Liver (tissue), 8 donors: ENCODE measurements at regions not wholly inside any gene's neighbourhood (a gene's known extent, or its start where the extent isn't known, plus 50 kb on each side); places are given as distances from the start of the nearest gene placed in this dataset.
A peak's percentile ranks its signal among the peaks of the same experiment; 100 is the strongest.

Experiments used
- DNase-seq: peaks from one replicate; pipeline ENCODE4 v3.0.0-alpha.2; 2017; ENCODE audit warnings: low spot score
- H3K27ac ChIP-seq, 2 donors: one replicate each; pipeline ENCODE4 v1.7.0; 2013; ENCODE audit warnings: inconsistent platforms in 2 of 2, low read length in 2 of 2, control low read depth in 1 of 2, low read depth in 1 of 2, mild to moderate bottlenecking in 1 of 2
- H3K27me3 ChIP-seq, 4 donors: one replicate each; pipeline versions ENCODE4 v1.6.1 to v1.7.0; 2013; ENCODE audit warnings: low read length in 3 of 4, inconsistent platforms in 1 of 4, mild to moderate bottlenecking in 1 of 4, moderate library complexity in 1 of 4; ENCODE audit not compliant: control insufficient read depth in 4 of 4, insufficient read depth in 4 of 4
- H3K36me3 ChIP-seq, 4 donors: one replicate each; pipeline versions ENCODE4 v1.6.1 to v1.7.0; 2013; ENCODE audit warnings: low read length in 3 of 4, mild to moderate bottlenecking in 3 of 4, low read depth in 1 of 4, moderate library complexity in 1 of 4; ENCODE audit not compliant: control insufficient read depth in 4 of 4, insufficient read depth in 3 of 4
- H3K4me1 ChIP-seq, 4 donors: one replicate each; pipeline versions ENCODE4 v1.6.1 to v1.7.0; 2013; ENCODE audit warnings: low read length in 3 of 4, mild to moderate bottlenecking in 3 of 4, moderate library complexity in 1 of 4; ENCODE audit not compliant: control insufficient read depth in 4 of 4, insufficient read depth in 4 of 4
- H3K4me3 ChIP-seq, 3 donors: one replicate each; pipeline versions ENCODE4 v1.6.1 to v1.7.0; 2013; ENCODE audit warnings: low read length in 3 of 3, control low read depth in 1 of 3, low read depth in 1 of 3, mild to moderate bottlenecking in 1 of 3
- H3K9ac ChIP-seq, 2 donors: one replicate each; pipeline ENCODE4 v1.7.0; 2013; ENCODE audit warnings: low read length in 2 of 2, mild to moderate bottlenecking in 2 of 2, moderate library complexity in 2 of 2, control low read depth in 1 of 2, low read depth in 1 of 2
- H3K9me3 ChIP-seq, 4 donors: one replicate each; pipeline versions ENCODE4 v1.6.1 to v1.7.0; 2013; ENCODE audit warnings: low read length in 3 of 4; ENCODE audit not compliant: control insufficient read depth in 4 of 4
- ATF3 ChIP-seq: IDR thresholded peaks from 2 replicates; pipeline ENCODE4 v1.6.1; 2016; ENCODE audit warnings: antibody characterized with exemption
- CTCF ChIP-seq: fragments of 150-350 bp; IDR thresholded peaks from 2 replicates; pipeline ENCODE4 v1.5.1; 2017; ENCODE audit warnings: improper control_type of control experiment, low read depth, low read length; ENCODE audit not compliant: missing input control
- EGR1 ChIP-seq, 2 donors: IDR thresholded peaks; 2 replicates each; pipeline ENCODE4 v1.6.1; 2016 to 2018; ENCODE audit warnings: antibody characterized with exemption in 2 of 2, low read depth in 2 of 2
- FOXA1 ChIP-seq: IDR thresholded peaks from 2 replicates; pipeline ENCODE4 v1.6.1; 2016; ENCODE audit warnings: antibody characterized with exemption
- FOXA2 ChIP-seq: IDR thresholded peaks from 2 replicates; pipeline ENCODE4 v1.6.1; 2016; ENCODE audit warnings: antibody characterized with exemption
- GABPA ChIP-seq, 2 donors: IDR thresholded peaks in 1 of 2; conservative IDR thresholded peaks in 1 of 2; 2 replicates each; pipeline ENCODE4 v1.6.1; 2016; ENCODE audit warnings: antibody characterized with exemption in 2 of 2, mild to moderate bottlenecking in 1 of 2, moderate library complexity in 1 of 2
- HNF4A ChIP-seq, 2 donors: conservative IDR thresholded peaks; 2 replicates each; pipeline ENCODE4 v1.6.1; 2016; ENCODE audit warnings: antibody characterized with exemption in 2 of 2, mild to moderate bottlenecking in 2 of 2
- HNF4G ChIP-seq: IDR thresholded peaks from 2 replicates; pipeline ENCODE4 v1.6.1; 2016; ENCODE audit warnings: antibody characterized with exemption
- JUND ChIP-seq, 2 donors: IDR thresholded peaks; 2 replicates each; pipeline ENCODE4 v1.6.1; 2016; ENCODE audit warnings: antibody characterized with exemption in 2 of 2
- MAX ChIP-seq: IDR thresholded peaks from 2 replicates; pipeline ENCODE4 v1.6.1; 2016; ENCODE audit warnings: antibody characterized with exemption
- NR2F2 ChIP-seq: IDR thresholded peaks from 2 replicates; pipeline ENCODE4 v1.6.1; 2016; ENCODE audit warnings: antibody characterized with exemption
- RAD21 ChIP-seq, 2 donors: IDR thresholded peaks; 2 replicates each; pipeline ENCODE4 v1.6.1; 2016; ENCODE audit warnings: antibody characterized with exemption in 2 of 2, mild to moderate bottlenecking in 2 of 2
- REST ChIP-seq: IDR thresholded peaks from 2 replicates; pipeline ENCODE4 v1.6.1; 2016; ENCODE audit warnings: antibody characterized with exemption, mild to moderate bottlenecking
- RXRA ChIP-seq, 2 donors: IDR thresholded peaks; 2 replicates each; pipeline ENCODE4 v1.6.1; 2017 to 2018; ENCODE audit warnings: antibody characterized with exemption in 2 of 2, mild to moderate bottlenecking in 1 of 2
- SP1 ChIP-seq: IDR thresholded peaks from 2 replicates; pipeline ENCODE4 v1.6.1; 2018; ENCODE audit warnings: antibody characterized with exemption, mild to moderate bottlenecking
- TAF1 ChIP-seq: conservative IDR thresholded peaks from 2 replicates; pipeline ENCODE4 v1.6.1; 2016; ENCODE audit warnings: antibody characterized with exemption, mild to moderate bottlenecking
- YY1 ChIP-seq: IDR thresholded peaks from 2 replicates; pipeline ENCODE4 v1.6.1; 2016; ENCODE audit warnings: antibody characterized with exemption, mild to moderate bottlenecking
- ZBTB33 ChIP-seq: IDR thresholded peaks from 2 replicates; pipeline ENCODE4 v1.6.1; 2016; ENCODE audit warnings: antibody characterized with exemption
- WGBS: extraction: QIAGEN DNeasy Blood & Tissue Kit; methylation state at CpG from one replicate; pipeline ENCODE4 v1.1.7; 2013; 5-methylcytosine and 5-hydroxymethylcytosine counted together
- donor health status: healthy.
- donor health status: healthy.
- donor health status: healthy.
- donor health status: healthy.
- donor health status: healthy.

- TF ChIP-seq YY1 (no peak), JUND (IDR thresholded peaks at IDR 0.05) (no peak)
Observed at GRCh38 chr2:71926089-71926447, 221.6 kb downstream of the CYP26B1 start (continued).

GRCh38 chr2:71925268-71926088 is 222.2 kb downstream of the CYP26B1 start:
- Histone ChIP-seq H3K4me1 (peaks cover 0 to 4% (median 0%) of the 10 kb centered on the region in 4 donors), H3K36me3 (no peaks in the 10 kb centered on the region), H3K4me3 (no peak overlapping the region), H3K9me3 (no peaks in the 10 kb centered on the region), H3K9ac (no peak overlapping the region), H3K27ac (no peak overlapping the region), H3K27me3 (no peaks in the 10 kb centered on the region)
- peak; percentile 22 for DNase-seq
- TF ChIP-seq HNF4A (conservative IDR thresholded peaks at IDR 0.05) (no peak), HNF4G (no peak), ATF3 (no peak), EGR1 (IDR thresholded peaks at IDR 0.05; ENCODE audit: low read depth in 2 of 2) (no peak), CTCF (no peak), FOXA1 (no peak), RAD21 (IDR thresholded peaks at IDR 0.05) (no peak), MAX (no peak), RXRA (IDR thresholded peaks at IDR 0.05) (no peak)
- WGBS, result 85% methylated on average over 14 of the region's 14 CpGs

GRCh38 chr2:71923887-71924533 is 223.7 kb downstream of the CYP26B1 start:
- H3K36me3 ChIP-seq, result no peaks in the 10 kb centered on the region
- H3K9me3 ChIP-seq, result no peaks in the 10 kb centered on the region
- H3K4me1 ChIP-seq, result no peaks in the 10 kb centered on the region
- H3K4me3 ChIP-seq, result no peak overlapping the region
- H3K27ac ChIP-seq, result no peak overlapping the region
- WGBS, result 26% methylated on average over 7 of the region's 7 CpGs
- no peaks in the 10 kb centered on the region for H3K27me3 ChIP-seq
- H3K9ac ChIP-seq, result no peak overlapping the region
- peak; percentile 62 for DNase-seq
- no peak for TF ChIP-seq ZBTB33
- no peak for TF ChIP-seq REST
- no peak for TF ChIP-seq EGR1 (IDR thresholded peaks at IDR 0.05; ENCODE audit: low read depth in 2 of 2)
- peak; percentile 86 for TF ChIP-seq CTCF
- TF ChIP-seq HNF4G, result no peak
- no peak for TF ChIP-seq FOXA1
- no peak for TF ChIP-seq JUND (IDR thresholded peaks at IDR 0.05)
- no peak for TF ChIP-seq NR2F2
- peak in 1 of 2 donors; percentile 14 for TF ChIP-seq RXRA (IDR thresholded peaks at IDR 0.05)
- TF ChIP-seq HNF4A (conservative IDR thresholded peaks at IDR 0.05), result no peak
- TF ChIP-seq GABPA (IDR thresholded peaks at IDR 0.05 in 1 of 2, conservative IDR thresholded peaks at IDR 0.05 in 1 of 2), result no peak
- no peak for TF ChIP-seq SP1
- TF ChIP-seq YY1, result no peak
- TF ChIP-seq ATF3, result no peak
- no peak for TF ChIP-seq FOXA2
- TF ChIP-seq TAF1, result no peak
- TF ChIP-seq RAD21 (IDR thresholded peaks at IDR 0.05), result peak; percentile 90 to 97
